ENCODE measurements at regions not wholly inside any gene's neighbourhood (a gene's known extent, or its start where the extent isn't known, plus 50 kb on each side); places are given as distances from the start of the nearest gene placed in this dataset.

DNA sequence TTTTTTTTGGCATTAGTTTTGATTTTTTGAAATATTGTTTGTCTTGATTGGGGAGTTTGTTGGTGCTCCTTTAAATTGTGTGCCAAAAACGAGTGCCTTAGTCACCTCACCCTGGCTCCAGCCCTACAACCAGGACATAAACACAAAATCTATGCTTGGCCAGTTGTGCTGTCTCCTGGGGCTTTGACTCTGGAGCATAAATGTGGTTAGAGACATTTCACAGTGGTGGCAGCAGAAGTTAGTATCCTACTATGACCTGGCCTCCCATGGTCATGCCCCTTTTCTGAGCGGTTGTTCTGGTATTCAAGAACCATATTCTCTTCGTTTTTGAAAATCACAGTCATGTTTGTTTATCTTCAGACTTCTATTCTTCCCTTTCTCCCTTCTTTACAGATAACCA lies 70.7 kb upstream of the PSMA6 start:
- intact Hi-C loops (cut with micrococcal nuclease; ENCODE audit: unreplicated experiment) = loop anchor here (10.0 kb wide), 1 partner anchor 463 kb away; no protein-coding TSS in a partner anchor
- no peaks in the 10 kb centered on the region for H3K79me2 ChIP-seq (ENCODE audit: low read depth)
- H3K4me1 ChIP-seq (replicated peaks; ENCODE audit: insufficient read depth) = no peaks in the 10 kb centered on the region
- ChIA-PET POLR2A (ENCODE audit: unreplicated experiment) (no interaction called here), CTCF (no interaction called here)
- TF ChIP-seq, protein P1, sequence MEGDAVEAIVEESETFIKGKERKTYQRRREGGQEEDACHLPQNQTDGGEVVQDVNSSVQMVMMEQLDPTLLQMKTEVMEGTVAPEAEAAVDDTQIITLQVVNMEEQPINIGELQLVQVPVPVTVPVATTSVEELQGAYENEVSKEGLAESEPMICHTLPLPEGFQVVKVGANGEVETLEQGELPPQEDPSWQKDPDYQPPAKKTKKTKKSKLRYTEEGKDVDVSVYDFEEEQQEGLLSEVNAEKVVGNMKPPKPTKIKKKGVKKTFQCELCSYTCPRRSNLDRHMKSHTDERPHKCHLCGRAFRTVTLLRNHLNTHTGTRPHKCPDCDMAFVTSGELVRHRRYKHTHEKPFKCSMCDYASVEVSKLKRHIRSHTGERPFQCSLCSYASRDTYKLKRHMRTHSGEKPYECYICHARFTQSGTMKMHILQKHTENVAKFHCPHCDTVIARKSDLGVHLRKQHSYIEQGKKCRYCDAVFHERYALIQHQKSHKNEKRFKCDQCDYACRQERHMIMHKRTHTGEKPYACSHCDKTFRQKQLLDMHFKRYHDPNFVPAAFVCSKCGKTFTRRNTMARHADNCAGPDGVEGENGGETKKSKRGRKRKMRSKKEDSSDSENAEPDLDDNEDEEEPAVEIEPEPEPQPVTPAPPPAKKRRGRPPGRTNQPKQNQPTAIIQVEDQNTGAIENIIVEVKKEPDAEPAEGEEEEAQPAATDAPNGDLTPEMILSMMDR (conservative IDR thresholded peaks at IDR 0.05) = no peak
- H3K9me3 ChIP-seq (ENCODE audit: insufficient read depth, low read depth) = no peaks in the 10 kb centered on the region
- no peaks in the 10 kb centered on the region for H3K9me2 ChIP-seq (ENCODE audit: insufficient read depth)
- H3K4me2 ChIP-seq = no peak overlapping the region
- BruUV-seq (replicated peaks) = no TSS peak
- no peak overlapping the region for H3K4me3 ChIP-seq
- no peaks in the 10 kb centered on the region for H3K27me3 ChIP-seq (ENCODE audit: insufficient read depth, low read depth)
- no peaks in the 10 kb centered on the region for H4K20me1 ChIP-seq (ENCODE audit: insufficient read depth)
- no peaks in the 10 kb centered on the region for H3F3A ChIP-seq (ENCODE audit: insufficient read depth, low read depth)
- no peaks in the 10 kb centered on the region for H3K36me3 ChIP-seq (ENCODE audit: low read depth)
- H3K27ac ChIP-seq = no peak overlapping the region
- DNase-seq = no peak
- H2AFZ ChIP-seq = no peak overlapping the region

DNA sequence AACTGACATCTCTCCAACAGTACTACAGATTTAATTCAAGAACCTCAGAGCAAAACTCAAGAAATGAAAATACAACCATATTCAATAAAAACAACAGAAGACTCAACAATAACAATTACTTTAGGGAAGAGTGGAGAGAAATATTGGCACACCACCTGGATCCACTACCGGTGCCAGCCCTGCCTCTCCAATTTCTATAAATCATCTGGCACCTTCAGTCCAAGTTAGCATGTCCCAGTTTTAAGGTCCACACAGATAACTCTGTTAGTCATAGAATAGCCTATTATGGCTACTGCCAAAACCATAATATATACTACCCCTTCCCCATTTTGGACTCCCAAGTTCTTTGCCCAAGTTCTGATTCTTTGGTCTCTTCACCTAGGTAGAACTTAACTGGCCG lies 69.9 kb upstream of the PSMA6 start:
- Histone ChIP-seq H3K36me3 (ENCODE audit: low read depth) (no peaks in the 10 kb centered on the region), H3K27me3 (ENCODE audit: insufficient read depth, low read depth) (no peaks in the 10 kb centered on the region), H3K4me3 (no peak overlapping the region), H3K79me2 (ENCODE audit: low read depth) (no peaks in the 10 kb centered on the region), H3K9me2 (ENCODE audit: insufficient read depth) (no peaks in the 10 kb centered on the region), H3K27ac (no peak overlapping the region), H4K20me1 (ENCODE audit: insufficient read depth) (no peaks in the 10 kb centered on the region), H3F3A (ENCODE audit: insufficient read depth, low read depth) (no peaks in the 10 kb centered on the region), H3K4me1 (replicated peaks; ENCODE audit: insufficient read depth) (no peaks in the 10 kb centered on the region), H3K4me2 (no peak overlapping the region), H3K9me3 (ENCODE audit: insufficient read depth, low read depth) (no peaks in the 10 kb centered on the region), H2AFZ (no peak overlapping the region)
- intact Hi-C loops (cut with micrococcal nuclease; ENCODE audit: unreplicated experiment) = loop anchor here (10.0 kb wide), 1 partner anchor 462 kb away; no protein-coding TSS in a partner anchor
- ChIA-PET CTCF (no interaction called here), POLR2A (ENCODE audit: unreplicated experiment) (no interaction called here)
- DNase-seq = no peak
- no TSS peak for BruUV-seq (replicated peaks)
- TF ChIP-seq EZH2 (IDR thresholded peaks at IDR 0.05; ENCODE audit: low read depth) = no peak
- TF ChIP-seq, protein P1 (conservative IDR thresholded peaks at IDR 0.05) = no peak

DNA sequence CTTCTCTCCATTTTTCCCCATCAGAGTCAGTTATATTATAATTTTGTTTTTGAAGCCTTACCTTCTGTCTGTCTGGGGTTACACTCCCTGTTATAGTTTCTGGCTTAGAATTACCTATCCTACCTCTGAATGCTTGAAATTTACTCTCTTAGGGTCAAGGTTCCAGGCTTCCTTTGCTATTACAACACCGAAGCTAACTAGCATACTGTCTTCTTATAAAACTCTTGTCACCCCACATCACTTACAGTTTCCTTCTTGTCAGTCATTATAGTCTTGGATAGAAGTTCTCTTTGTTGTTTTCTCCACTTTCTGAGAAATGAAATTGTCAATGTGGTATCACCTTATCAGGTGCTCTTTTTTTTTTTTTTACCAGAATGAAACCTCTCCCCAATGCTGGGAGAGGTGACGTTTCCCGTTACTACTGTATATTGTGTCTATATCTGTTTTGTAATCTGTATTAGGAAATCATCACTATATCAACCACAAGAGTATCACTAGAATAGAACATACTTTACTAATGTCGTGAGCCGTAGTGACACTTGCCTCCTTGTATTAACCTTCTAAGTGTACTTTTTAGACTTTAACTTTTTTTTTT lies 69.2 kb upstream of the PSMA6 start:
- Histone ChIP-seq H2AFZ (no peak overlapping the region), H3K27ac (no peak overlapping the region), H3F3A (ENCODE audit: insufficient read depth, low read depth) (no peaks in the 10 kb centered on the region), H3K4me2 (no peak overlapping the region), H3K4me3 (no peak overlapping the region), H3K4me1 (replicated peaks; ENCODE audit: insufficient read depth) (no peaks in the 10 kb centered on the region), H4K20me1 (ENCODE audit: insufficient read depth) (no peaks in the 10 kb centered on the region), H3K36me3 (ENCODE audit: low read depth) (no peaks in the 10 kb centered on the region), H3K9me2 (ENCODE audit: insufficient read depth) (no peaks in the 10 kb centered on the region), H3K27me3 (ENCODE audit: insufficient read depth, low read depth) (no peaks in the 10 kb centered on the region), H3K9me3 (ENCODE audit: insufficient read depth, low read depth) (no peaks in the 10 kb centered on the region), H3K79me2 (ENCODE audit: low read depth) (no peaks in the 10 kb centered on the region)
- ChIA-PET POLR2A (ENCODE audit: unreplicated experiment) (no interaction called here), CTCF (no interaction called here)
- DNase-seq = no peak
- BruUV-seq (replicated peaks) = no TSS peak
- TF ChIP-seq EZH2 (IDR thresholded peaks at IDR 0.05; ENCODE audit: low read depth) = no peak
- intact Hi-C loops (cut with micrococcal nuclease; ENCODE audit: unreplicated experiment) = loop anchor here (10.0 kb wide), 1 partner anchor 462 kb away; no protein-coding TSS in a partner anchor

DNA sequence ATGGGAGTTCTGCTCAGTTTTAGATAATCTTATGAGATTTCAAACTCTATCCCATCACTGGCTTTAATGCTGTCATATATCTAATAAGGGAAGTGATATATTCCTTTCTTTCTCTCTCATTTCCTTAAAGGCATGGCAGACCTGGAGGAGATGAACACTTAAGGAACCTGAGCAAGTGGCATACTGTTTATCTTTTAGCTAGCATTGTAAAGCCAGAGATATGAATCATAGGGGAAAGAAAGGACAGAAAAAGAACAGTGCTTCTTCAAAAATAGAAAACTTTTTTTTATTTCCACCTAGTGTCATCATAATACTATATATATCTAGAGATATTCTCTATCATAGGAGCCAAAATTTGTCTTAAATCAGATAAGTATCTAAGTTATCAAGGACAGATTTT lies 68.3 kb upstream of the PSMA6 start:
- H4K20me1 ChIP-seq (ENCODE audit: insufficient read depth) = no peaks in the 10 kb centered on the region
- TF ChIP-seq, protein P1 (conservative IDR thresholded peaks at IDR 0.05) = no peak
- TF ChIP-seq EZH2 (IDR thresholded peaks at IDR 0.05; ENCODE audit: low read depth) = no peak
- no peaks in the 10 kb centered on the region for H3K36me3 ChIP-seq (ENCODE audit: low read depth)
- no peak for DNase-seq
- no peak overlapping the region for H3K4me2 ChIP-seq
- no peaks in the 10 kb centered on the region for H3K4me1 ChIP-seq (replicated peaks; ENCODE audit: insufficient read depth)
- no peaks in the 10 kb centered on the region for H3K79me2 ChIP-seq (ENCODE audit: low read depth)
- H3F3A ChIP-seq (ENCODE audit: insufficient read depth, low read depth) = no peaks in the 10 kb centered on the region
- no peaks in the 10 kb centered on the region for H3K27me3 ChIP-seq (ENCODE audit: insufficient read depth, low read depth)
- H3K27ac ChIP-seq = no peak overlapping the region
- POLR2A ChIA-PET (ENCODE audit: unreplicated experiment) = no interaction called here
- CTCF ChIA-PET = no interaction called here
- no TSS peak for BruUV-seq (replicated peaks)
- no peaks in the 10 kb centered on the region for H3K9me3 ChIP-seq (ENCODE audit: insufficient read depth, low read depth)
- intact Hi-C loops (cut with micrococcal nuclease; ENCODE audit: unreplicated experiment) = loop anchor here (10.0 kb wide), 1 partner anchor 461 kb away; no protein-coding TSS in a partner anchor
- no peak overlapping the region for H2AFZ ChIP-seq
- no peaks in the 10 kb centered on the region for H3K9me2 ChIP-seq (ENCODE audit: insufficient read depth)
- H3K4me3 ChIP-seq = no peak overlapping the region

Measured in PC-9 (cell line).